NCI-H146 treated with DMSO at 0.1 percent for 48 hours (cell line): ENCODE measurements at regions not wholly inside any gene's neighbourhood (a gene's known extent, or its start where the extent isn't known, plus 50 kb on each side); places are given as distances from the start of the nearest gene placed in this dataset.
A peak's percentile ranks its signal among the peaks of the same experiment; 100 is the strongest.

ENCODE experiments used
- DNase-seq: peaks from one replicate; lab custom pipeline; 2025; ENCODE audit not compliant: unreplicated experiment; lab: John Stamatoyannopoulos, UW

GRCh38 chr2:42908518-42909200, 116.3 kb upstream of the HAAO start:
- DNase-seq: no peak

GRCh38 chr2:42907835-42908234, 115.5 kb upstream of the HAAO start:
- no peak for DNase-seq

- DNase-seq: peak; percentile 10
These were observed 114.4 kb upstream of the HAAO start for GRCh38 chr2:42906557-42907411.

GRCh38 chr2:42906111-42906556, 113.8 kb upstream of the HAAO start:
- no peak for DNase-seq

GRCh38 chr2:42905341-42906110, 113.1 kb upstream of the HAAO start:
- no peak for DNase-seq

- DNase-seq: no peak
These were observed 112.1 kb upstream of the HAAO start for GRCh38 chr2:42904576-42904876.

GRCh38 chr2:42903821-42904575, 111.6 kb upstream of the HAAO start:
- DNase-seq: peak; percentile 95

- DNase-seq: no peak
These were observed 110.7 kb upstream of the HAAO start for GRCh38 chr2:42902939-42903709.

- no peak for DNase-seq
These were observed 108.8 kb upstream of the HAAO start for GRCh38 chr2:42901076-42901640.

- DNase-seq: no peak
These were observed 108.0 kb upstream of the HAAO start for GRCh38 chr2:42900289-42900891.

GRCh38 chr2:42897358-42897757, 105.0 kb upstream of the HAAO start:
- DNase-seq: no peak

- no peak for DNase-seq
These were observed 103.4 kb upstream of the HAAO start for GRCh38 chr2:42895791-42896135.

- no peak for DNase-seq
These were observed 102.9 kb upstream of the HAAO start for GRCh38 chr2:42895134-42895790.

- no peak for DNase-seq
These were observed 100.8 kb upstream of the HAAO start for GRCh38 chr2:42893047-42893758.

- no peak for DNase-seq
These were observed 98.5 kb upstream of the HAAO start for GRCh38 chr2:42890791-42891355.

GRCh38 chr2:42888321-42889245, 96.2 kb upstream of the HAAO start:
- DNase-seq: no peak

- DNase-seq: no peak
These were observed 94.5 kb upstream of the HAAO start for GRCh38 chr2:42886921-42887320.
